ENCODE measurements at regions not wholly inside any gene's neighbourhood (a gene's known extent, or its start where the extent isn't known, plus 50 kb on each side); places are given as distances from the start of the nearest gene placed in this dataset.

- Histone ChIP-seq H3K27me3 (ENCODE audit: control insufficient read depth in 3 of 3, insufficient read depth in 3 of 3, low read length in 3 of 3) (no peaks in the 10 kb centered on the region), H3K4me3 (ENCODE audit: low read length in 3 of 3) (no peak overlapping the region), H3K36me3 (ENCODE audit: control insufficient read depth in 3 of 3, insufficient read depth in 3 of 3, low read length in 3 of 3) (no peaks in the 10 kb centered on the region), H3K27ac (ENCODE audit: low read depth, low read length) (no peak overlapping the region), H3K4me1 (ENCODE audit: control insufficient read depth in 3 of 3, insufficient read depth in 3 of 3, low read length in 3 of 3) (peaks cover 0 to 4% (median 0%) of the 10 kb centered on the region in 3 donors), H3K9me3 (ENCODE audit: control insufficient read depth in 3 of 3, low read length in 3 of 3) (no peaks in the 10 kb centered on the region), H3K9ac (ENCODE audit: low read depth in 1 of 3, low read length in 3 of 3) (no peak overlapping the region)
Observed at GRCh38 chr2:223404616-223405015, 197.5 kb downstream of the SCG2 start.

GRCh38 chr2:223414646-223415045 is 187.5 kb downstream of the SCG2 start:
- Histone ChIP-seq H3K4me1 (ENCODE audit: control insufficient read depth in 3 of 3, insufficient read depth in 3 of 3, low read length in 3 of 3) (no peaks in the 10 kb centered on the region), H3K9me3 (ENCODE audit: control insufficient read depth in 3 of 3, low read length in 3 of 3) (no peaks in the 10 kb centered on the region), H3K4me3 (ENCODE audit: low read length in 3 of 3) (no peak overlapping the region), H3K27me3 (ENCODE audit: control insufficient read depth in 3 of 3, insufficient read depth in 3 of 3, low read length in 3 of 3) (no peaks in the 10 kb centered on the region), H3K27ac (ENCODE audit: low read depth, low read length) (no peak overlapping the region), H3K9ac (ENCODE audit: low read depth in 1 of 3, low read length in 3 of 3) (no peak overlapping the region), H3K36me3 (ENCODE audit: control insufficient read depth in 3 of 3, insufficient read depth in 3 of 3, low read length in 3 of 3) (no peaks in the 10 kb centered on the region)

- Histone ChIP-seq H3K36me3 (ENCODE audit: control insufficient read depth in 3 of 3, insufficient read depth in 3 of 3, low read length in 3 of 3) (no peaks in the 10 kb centered on the region), H3K4me1 (ENCODE audit: control insufficient read depth in 3 of 3, insufficient read depth in 3 of 3, low read length in 3 of 3) (no peaks in the 10 kb centered on the region), H3K9ac (ENCODE audit: low read depth in 1 of 3, low read length in 3 of 3) (no peak overlapping the region), H3K27ac (ENCODE audit: low read depth, low read length) (no peak overlapping the region), H3K4me3 (ENCODE audit: low read length in 3 of 3) (no peak overlapping the region), H3K27me3 (ENCODE audit: control insufficient read depth in 3 of 3, insufficient read depth in 3 of 3, low read length in 3 of 3) (no peaks in the 10 kb centered on the region), H3K9me3 (ENCODE audit: control insufficient read depth in 3 of 3, low read length in 3 of 3) (no peaks in the 10 kb centered on the region)
Observed at GRCh38 chr2:223415071-223415470, 187.1 kb downstream of the SCG2 start.

GRCh38 chr2:223416815-223417610 is 185.1 kb downstream of the SCG2 start:
- Histone ChIP-seq H3K27ac (ENCODE audit: low read depth, low read length) (no peak overlapping the region), H3K9ac (ENCODE audit: low read depth in 1 of 3, low read length in 3 of 3) (no peak overlapping the region), H3K9me3 (ENCODE audit: control insufficient read depth in 3 of 3, low read length in 3 of 3) (no peaks in the 10 kb centered on the region), H3K4me1 (ENCODE audit: control insufficient read depth in 3 of 3, insufficient read depth in 3 of 3, low read length in 3 of 3) (no peaks in the 10 kb centered on the region), H3K4me3 (ENCODE audit: low read length in 3 of 3) (no peak overlapping the region), H3K27me3 (ENCODE audit: control insufficient read depth in 3 of 3, insufficient read depth in 3 of 3, low read length in 3 of 3) (no peaks in the 10 kb centered on the region), H3K36me3 (ENCODE audit: control insufficient read depth in 3 of 3, insufficient read depth in 3 of 3, low read length in 3 of 3) (no peaks in the 10 kb centered on the region)

- no peaks in the 10 kb centered on the region for H3K4me1 ChIP-seq (ENCODE audit: control insufficient read depth in 3 of 3, insufficient read depth in 3 of 3, low read length in 3 of 3)
- no peaks in the 10 kb centered on the region for H3K27me3 ChIP-seq (ENCODE audit: control insufficient read depth in 3 of 3, insufficient read depth in 3 of 3, low read length in 3 of 3)
- no peaks in the 10 kb centered on the region for H3K9me3 ChIP-seq (ENCODE audit: control insufficient read depth in 3 of 3, low read length in 3 of 3)
- H3K4me3 ChIP-seq (ENCODE audit: low read length in 3 of 3): no peak overlapping the region
- no peaks in the 10 kb centered on the region for H3K36me3 ChIP-seq (ENCODE audit: control insufficient read depth in 3 of 3, insufficient read depth in 3 of 3, low read length in 3 of 3)
- H3K9ac ChIP-seq (ENCODE audit: low read depth in 1 of 3, low read length in 3 of 3): no peak overlapping the region
- no peak overlapping the region for H3K27ac ChIP-seq (ENCODE audit: low read depth, low read length)
Observed at GRCh38 chr2:223418131-223418530, 184.0 kb downstream of the SCG2 start.

GRCh38 chr2:223418604-223419199 is 183.5 kb downstream of the SCG2 start:
- no peaks in the 10 kb centered on the region for H3K9me3 ChIP-seq (ENCODE audit: control insufficient read depth in 3 of 3, low read length in 3 of 3)
- H3K27ac ChIP-seq (ENCODE audit: low read depth, low read length): no peak overlapping the region
- H3K9ac ChIP-seq (ENCODE audit: low read depth in 1 of 3, low read length in 3 of 3): no peak overlapping the region
- no peaks in the 10 kb centered on the region for H3K27me3 ChIP-seq (ENCODE audit: control insufficient read depth in 3 of 3, insufficient read depth in 3 of 3, low read length in 3 of 3)
- no peaks in the 10 kb centered on the region for H3K4me1 ChIP-seq (ENCODE audit: control insufficient read depth in 3 of 3, insufficient read depth in 3 of 3, low read length in 3 of 3)
- H3K4me3 ChIP-seq (ENCODE audit: low read length in 3 of 3): no peak overlapping the region
- no peaks in the 10 kb centered on the region for H3K36me3 ChIP-seq (ENCODE audit: control insufficient read depth in 3 of 3, insufficient read depth in 3 of 3, low read length in 3 of 3)

- H3K36me3 ChIP-seq (ENCODE audit: control insufficient read depth in 3 of 3, insufficient read depth in 3 of 3, low read length in 3 of 3): no peaks in the 10 kb centered on the region
- no peak overlapping the region for H3K4me3 ChIP-seq (ENCODE audit: low read length in 3 of 3)
- H3K27me3 ChIP-seq (ENCODE audit: control insufficient read depth in 3 of 3, insufficient read depth in 3 of 3, low read length in 3 of 3): no peaks in the 10 kb centered on the region
- no peak overlapping the region for H3K27ac ChIP-seq (ENCODE audit: low read depth, low read length)
- no peaks in the 10 kb centered on the region for H3K9me3 ChIP-seq (ENCODE audit: control insufficient read depth in 3 of 3, low read length in 3 of 3)
- no peak overlapping the region for H3K9ac ChIP-seq (ENCODE audit: low read depth in 1 of 3, low read length in 3 of 3)
- H3K4me1 ChIP-seq (ENCODE audit: control insufficient read depth in 3 of 3, insufficient read depth in 3 of 3, low read length in 3 of 3): no peaks in the 10 kb centered on the region
Observed at GRCh38 chr2:223420048-223420447, 182.1 kb downstream of the SCG2 start.

- H3K27ac ChIP-seq (ENCODE audit: low read depth, low read length): no peak overlapping the region
- no peaks in the 10 kb centered on the region for H3K9me3 ChIP-seq (ENCODE audit: control insufficient read depth in 3 of 3, low read length in 3 of 3)
- no peaks in the 10 kb centered on the region for H3K36me3 ChIP-seq (ENCODE audit: control insufficient read depth in 3 of 3, insufficient read depth in 3 of 3, low read length in 3 of 3)
- H3K4me1 ChIP-seq (ENCODE audit: control insufficient read depth in 3 of 3, insufficient read depth in 3 of 3, low read length in 3 of 3): no peaks in the 10 kb centered on the region
- H3K9ac ChIP-seq (ENCODE audit: low read depth in 1 of 3, low read length in 3 of 3): no peak overlapping the region
- H3K27me3 ChIP-seq (ENCODE audit: control insufficient read depth in 3 of 3, insufficient read depth in 3 of 3, low read length in 3 of 3): no peaks in the 10 kb centered on the region
- H3K4me3 ChIP-seq (ENCODE audit: low read length in 3 of 3): no peak overlapping the region
Observed at GRCh38 chr2:223431479-223431878, 170.7 kb downstream of the SCG2 start.

- no peaks in the 10 kb centered on the region for H3K9me3 ChIP-seq (ENCODE audit: control insufficient read depth in 3 of 3, low read length in 3 of 3)
- no peak overlapping the region for H3K4me3 ChIP-seq (ENCODE audit: low read length in 3 of 3)
- H3K27ac ChIP-seq (ENCODE audit: low read depth, low read length): no peak overlapping the region
- H3K4me1 ChIP-seq (ENCODE audit: control insufficient read depth in 3 of 3, insufficient read depth in 3 of 3, low read length in 3 of 3): no peaks in the 10 kb centered on the region
- no peak overlapping the region for H3K9ac ChIP-seq (ENCODE audit: low read depth in 1 of 3, low read length in 3 of 3)
- H3K27me3 ChIP-seq (ENCODE audit: control insufficient read depth in 3 of 3, insufficient read depth in 3 of 3, low read length in 3 of 3): no peaks in the 10 kb centered on the region
- H3K36me3 ChIP-seq (ENCODE audit: control insufficient read depth in 3 of 3, insufficient read depth in 3 of 3, low read length in 3 of 3): no peaks in the 10 kb centered on the region
Observed at GRCh38 chr2:223433461-223433860, 168.7 kb downstream of the SCG2 start.

- H3K9me3 ChIP-seq (ENCODE audit: control insufficient read depth in 3 of 3, low read length in 3 of 3): no peaks in the 10 kb centered on the region
- no peak overlapping the region for H3K4me3 ChIP-seq (ENCODE audit: low read length in 3 of 3)
- H3K36me3 ChIP-seq (ENCODE audit: control insufficient read depth in 3 of 3, insufficient read depth in 3 of 3, low read length in 3 of 3): no peaks in the 10 kb centered on the region
- no peak overlapping the region for H3K27ac ChIP-seq (ENCODE audit: low read depth, low read length)
- no peaks in the 10 kb centered on the region for H3K27me3 ChIP-seq (ENCODE audit: control insufficient read depth in 3 of 3, insufficient read depth in 3 of 3, low read length in 3 of 3)
- H3K4me1 ChIP-seq (ENCODE audit: control insufficient read depth in 3 of 3, insufficient read depth in 3 of 3, low read length in 3 of 3): no peaks in the 10 kb centered on the region
- no peak overlapping the region for H3K9ac ChIP-seq (ENCODE audit: low read depth in 1 of 3, low read length in 3 of 3)
Observed at GRCh38 chr2:223437788-223438187, 164.4 kb downstream of the SCG2 start.
